ENCODE measurements at regions not wholly inside any gene's neighbourhood (a gene's known extent, or its start where the extent isn't known, plus 50 kb on each side); places are given as distances from the start of the nearest gene placed in this dataset.

GRCh38 chr3:56940976-56941375 is 119.5 kb upstream of the SPATA12 start:
- Histone ChIP-seq H3K4me2 (ENCODE audit: low read depth, low read length) (no peak overlapping the region), H4K20me1 (ENCODE audit: insufficient read depth, low read length) (no peaks in the 10 kb centered on the region), H3K27me3 (replicated peaks; ENCODE audit: insufficient read depth, low read length) (no peaks in the 10 kb centered on the region), H3K79me2 (ENCODE audit: low read length) (no peaks in the 10 kb centered on the region), H3K27ac (ENCODE audit: low read length) (no peak overlapping the region), H3K9me3 (replicated peaks; ENCODE audit: insufficient read depth, low read length) (no peaks in the 10 kb centered on the region), H3K4me3 (ENCODE audit: low read length) (no peak overlapping the region), H3F3A (ENCODE audit: insufficient read depth, low read length) (no peaks in the 10 kb centered on the region), H3K9ac (ENCODE audit: low read length) (no peak overlapping the region), H3K9me2 (replicated peaks; ENCODE audit: insufficient read depth, low read length) (no peaks in the 10 kb centered on the region), H3K4me1 (ENCODE audit: low read length) (no peaks in the 10 kb centered on the region), H3K36me3 (replicated peaks; ENCODE audit: insufficient read depth, low read length) (no peaks in the 10 kb centered on the region), H2AFZ (ENCODE audit: low read length) (no peak overlapping the region)
- no peak for DNase-seq
- TF ChIP-seq EZH2phosphoT487 (IDR thresholded peaks at IDR 0.05; ENCODE audit: low read length) = no peak
- no peak for TF ChIP-seq EZH2 (optimal IDR thresholded peaks at IDR 0.05; ENCODE audit: low read depth, low read length)
- no peak for TF ChIP-seq CTCF (IDR thresholded peaks at IDR 0.05; ENCODE audit: low read length)

- TF ChIP-seq EZH2 (optimal IDR thresholded peaks at IDR 0.05; ENCODE audit: low read depth, low read length) (no peak), EZH2phosphoT487 (IDR thresholded peaks at IDR 0.05; ENCODE audit: low read length) (no peak), CTCF (IDR thresholded peaks at IDR 0.05; ENCODE audit: low read length) (no peak)
- H3F3A ChIP-seq (ENCODE audit: insufficient read depth, low read length) = no peaks in the 10 kb centered on the region
- H3K4me3 ChIP-seq (ENCODE audit: low read length) = no peak overlapping the region
- no peaks in the 10 kb centered on the region for H3K9me3 ChIP-seq (replicated peaks; ENCODE audit: insufficient read depth, low read length)
- no peaks in the 10 kb centered on the region for H3K9me2 ChIP-seq (replicated peaks; ENCODE audit: insufficient read depth, low read length)
- H3K36me3 ChIP-seq (replicated peaks; ENCODE audit: insufficient read depth, low read length) = no peaks in the 10 kb centered on the region
- H3K27ac ChIP-seq (ENCODE audit: low read length) = no peak overlapping the region
- no peak overlapping the region for H3K9ac ChIP-seq (ENCODE audit: low read length)
- no peak overlapping the region for H2AFZ ChIP-seq (ENCODE audit: low read length)
- DNase-seq = no peak
- no peak overlapping the region for H3K4me2 ChIP-seq (ENCODE audit: low read depth, low read length)
- H4K20me1 ChIP-seq (ENCODE audit: insufficient read depth, low read length) = no peaks in the 10 kb centered on the region
- H3K4me1 ChIP-seq (ENCODE audit: low read length) = no peaks in the 10 kb centered on the region
- no peaks in the 10 kb centered on the region for H3K27me3 ChIP-seq (replicated peaks; ENCODE audit: insufficient read depth, low read length)
- no peaks in the 10 kb centered on the region for H3K79me2 ChIP-seq (ENCODE audit: low read length)
These were observed 120.1 kb upstream of the SPATA12 start for GRCh38 chr3:56940321-56940720.

- no peak for TF ChIP-seq EZH2 (optimal IDR thresholded peaks at IDR 0.05; ENCODE audit: low read depth, low read length)
- no peak for TF ChIP-seq EZH2phosphoT487 (IDR thresholded peaks at IDR 0.05; ENCODE audit: low read length)
- TF ChIP-seq CTCF (IDR thresholded peaks at IDR 0.05; ENCODE audit: low read length) = no peak
These were observed 120.6 kb upstream of the SPATA12 start for GRCh38 chr3:56939834-56940233.

More at GRCh38 chr3:56939834-56940233, 120.6 kb upstream of the SPATA12 start:
- Histone ChIP-seq H3K36me3 (replicated peaks; ENCODE audit: insufficient read depth, low read length) (no peaks in the 10 kb centered on the region), H3K4me2 (ENCODE audit: low read depth, low read length) (no peak overlapping the region), H3F3A (ENCODE audit: insufficient read depth, low read length) (no peaks in the 10 kb centered on the region), H4K20me1 (ENCODE audit: insufficient read depth, low read length) (no peaks in the 10 kb centered on the region), H3K9me2 (replicated peaks; ENCODE audit: insufficient read depth, low read length) (no peaks in the 10 kb centered on the region), H3K4me1 (ENCODE audit: low read length) (no peaks in the 10 kb centered on the region), H3K27ac (ENCODE audit: low read length) (no peak overlapping the region), H3K9me3 (replicated peaks; ENCODE audit: insufficient read depth, low read length) (no peaks in the 10 kb centered on the region), H3K27me3 (replicated peaks; ENCODE audit: insufficient read depth, low read length) (no peaks in the 10 kb centered on the region), H2AFZ (ENCODE audit: low read length) (no peak overlapping the region), H3K9ac (ENCODE audit: low read length) (no peak overlapping the region), H3K79me2 (ENCODE audit: low read length) (no peaks in the 10 kb centered on the region), H3K4me3 (ENCODE audit: low read length) (no peak overlapping the region)
- no peak for DNase-seq

All from MM.1S (cell line).